Keratinocyte (primary cell): ENCODE measurements at regions not wholly inside any gene's neighbourhood (a gene's known extent, or its start where the extent isn't known, plus 50 kb on each side); places are given as distances from the start of the nearest gene placed in this dataset.

Experiments used
- DNase-seq: peaks from one replicate; pipeline ENCODE4 v3.0.0-alpha.2; 2011; ENCODE audit warnings: low read depth, missing footprints, low spot score
- FAIRE-seq: peaks from 2 replicates; lab custom pipeline; 2011; peaks lifted over from hg19 to GRCh38; lab: Jason Lieb, UNC
- H2AFZ ChIP-seq: 2 replicates; pipeline ENCODE4 v1.6.0; 2012; ENCODE audit warnings: low read length, control low read depth, inconsistent platforms; ENCODE audit not compliant: control insufficient read depth
- H3K27ac ChIP-seq: 2 replicates; pipeline ENCODE4 v1.5.1; 2011; ENCODE audit warnings: low read length; ENCODE audit not compliant: control insufficient read depth, insufficient read depth
- H3K27me3 ChIP-seq: 3 replicates; pipeline ENCODE4 v1.6.0; 2011; ENCODE audit warnings: low read length; ENCODE audit not compliant: control insufficient read depth, insufficient read depth; ENCODE audit errors: extremely low read depth
- H3K36me3 ChIP-seq, 2 experiments: 2 replicates in 1 of 2; 3 replicates in 1 of 2; pipeline ENCODE4 v1.5.1; 2011; ENCODE audit warnings: low read length in 2 of 2, mild to moderate bottlenecking in 1 of 2; ENCODE audit not compliant: control insufficient read depth in 2 of 2, insufficient read depth in 2 of 2; ENCODE audit errors: extremely low read depth in 1 of 2
- H3K4me1 ChIP-seq: 3 replicates; pipeline ENCODE4 v1.5.1; 2011; ENCODE audit warnings: low read length; ENCODE audit not compliant: control insufficient read depth, insufficient read depth; ENCODE audit errors: extremely low read depth
- H3K4me2 ChIP-seq: 3 replicates; pipeline ENCODE4 v1.6.0; 2011; ENCODE audit warnings: low read depth, low read length; ENCODE audit not compliant: control insufficient read depth, insufficient read depth; ENCODE audit errors: extremely low read depth
- H3K4me3 ChIP-seq, 3 experiments: fragments of 200-600 bp in 1 of 3; sonication (generic) in 1 of 3; 2 replicates in 2 of 3; 3 replicates in 1 of 3; pipeline ENCODE4 v1.5.1; 2011 to 2016; ENCODE audit warnings: low read length in 3 of 3, mild to moderate bottlenecking in 3 of 3, control low read depth in 2 of 3, inconsistent platforms in 1 of 3, low read depth in 1 of 3, mixed read lengths in 1 of 3, mixed run types in 1 of 3, moderate library complexity in 1 of 3; ENCODE audit not compliant: control insufficient read depth in 2 of 3, insufficient read depth in 2 of 3; ENCODE audit errors: extremely low read depth in 1 of 3
- H3K79me2 ChIP-seq: 2 replicates; pipeline ENCODE4 v1.6.0; 2012; ENCODE audit warnings: low read length; ENCODE audit not compliant: control insufficient read depth, insufficient read depth
- H3K9ac ChIP-seq: 3 replicates; pipeline ENCODE4 v1.6.0; 2011; ENCODE audit warnings: low read length; ENCODE audit not compliant: control insufficient read depth, insufficient read depth; ENCODE audit errors: extremely low read depth
- H3K9me1 ChIP-seq: 3 replicates; pipeline ENCODE4 v1.6.0; 2011; ENCODE audit warnings: low read length; ENCODE audit not compliant: control insufficient read depth, insufficient read depth; ENCODE audit errors: extremely low read depth
- H3K9me3 ChIP-seq: 2 replicates; pipeline ENCODE4 v1.5.1; 2012; ENCODE audit warnings: low read depth, low read length; ENCODE audit not compliant: control insufficient read depth
- H4K20me1 ChIP-seq: 3 replicates; pipeline ENCODE4 v1.6.0; 2011; ENCODE audit warnings: low read length; ENCODE audit not compliant: control insufficient read depth, insufficient read depth; ENCODE audit errors: extremely low read depth
- EZH2 ChIP-seq: IDR thresholded peaks from one replicate; pipeline ENCODE4 v1.6.1; 2012; ENCODE audit warnings: inconsistent platforms, mild to moderate bottlenecking, low read length, moderate library complexity
- dilution Hi-C: fragments of 300-500 bp; cut with MboI; formaldehyde crosslinking; loops from one replicate; pipeline ENCODE4 v1.7.0; 2020; ENCODE audit warnings: low sequenced_read_pairs; ENCODE audit not compliant: extremely low pct_ligation_motif_present
- TF ChIP-seq, protein P1 (sequence below), 3 experiments: IDR thresholded peaks in 1 of 3; conservative IDR thresholded peaks in 1 of 3; optimal IDR thresholded peaks in 1 of 3; 2 replicates in 2 of 3; 3 replicates in 1 of 3; pipeline versions ENCODE3 to v1.5.1; 2011; ENCODE audit warnings: low read length in 3 of 3, mild to moderate bottlenecking in 3 of 3, moderate library complexity in 2 of 3, control low read depth in 1 of 3, inconsistent platforms in 1 of 3; ENCODE audit not compliant: insufficient read depth in 2 of 3; ENCODE audit errors: extremely low read depth in 1 of 3

DNA sequence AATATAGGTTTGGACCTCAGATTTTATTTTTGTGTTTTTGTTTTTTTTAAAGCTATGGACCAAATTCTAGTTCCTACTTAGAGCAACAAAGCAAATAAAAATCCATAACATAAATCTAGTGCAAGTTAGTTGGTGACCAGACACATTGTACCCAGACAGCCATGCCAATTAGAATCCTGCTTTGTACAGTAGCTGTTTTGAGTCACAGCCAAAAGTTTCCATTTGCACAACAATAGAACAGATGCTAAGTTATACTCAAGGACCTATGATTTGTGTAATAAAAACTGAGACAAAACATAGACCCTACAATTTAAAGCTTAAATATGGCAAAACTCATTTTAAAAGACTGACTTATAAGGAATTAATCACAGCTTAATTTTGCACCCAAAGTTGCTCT lies 513.1 kb upstream of the CBLB start:
- no peaks in the 10 kb centered on the region for H3K9me3 ChIP-seq
- H3K4me3 ChIP-seq: no peak overlapping the region
- no peak for DNase-seq
- dilution Hi-C loops: no loop called here
- H3K9ac ChIP-seq: no peak overlapping the region
- H3K27me3 ChIP-seq: no peaks in the 10 kb centered on the region
- no peaks in the 10 kb centered on the region for H3K79me2 ChIP-seq
- TF ChIP-seq, protein P1, sequence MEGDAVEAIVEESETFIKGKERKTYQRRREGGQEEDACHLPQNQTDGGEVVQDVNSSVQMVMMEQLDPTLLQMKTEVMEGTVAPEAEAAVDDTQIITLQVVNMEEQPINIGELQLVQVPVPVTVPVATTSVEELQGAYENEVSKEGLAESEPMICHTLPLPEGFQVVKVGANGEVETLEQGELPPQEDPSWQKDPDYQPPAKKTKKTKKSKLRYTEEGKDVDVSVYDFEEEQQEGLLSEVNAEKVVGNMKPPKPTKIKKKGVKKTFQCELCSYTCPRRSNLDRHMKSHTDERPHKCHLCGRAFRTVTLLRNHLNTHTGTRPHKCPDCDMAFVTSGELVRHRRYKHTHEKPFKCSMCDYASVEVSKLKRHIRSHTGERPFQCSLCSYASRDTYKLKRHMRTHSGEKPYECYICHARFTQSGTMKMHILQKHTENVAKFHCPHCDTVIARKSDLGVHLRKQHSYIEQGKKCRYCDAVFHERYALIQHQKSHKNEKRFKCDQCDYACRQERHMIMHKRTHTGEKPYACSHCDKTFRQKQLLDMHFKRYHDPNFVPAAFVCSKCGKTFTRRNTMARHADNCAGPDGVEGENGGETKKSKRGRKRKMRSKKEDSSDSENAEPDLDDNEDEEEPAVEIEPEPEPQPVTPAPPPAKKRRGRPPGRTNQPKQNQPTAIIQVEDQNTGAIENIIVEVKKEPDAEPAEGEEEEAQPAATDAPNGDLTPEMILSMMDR (optimal IDR thresholded peaks at IDR 0.05 in 1 of 3, IDR thresholded peaks at IDR 0.05 in 1 of 3, conservative IDR thresholded peaks at IDR 0.05 in 1 of 3; ENCODE audit: extremely low read depth in 1 of 3, insufficient read depth in 2 of 3, low read length in 3 of 3): no peak
- no peak for TF ChIP-seq EZH2
- H3K4me2 ChIP-seq: no peak overlapping the region
- H3K27ac ChIP-seq: no peak overlapping the region
- H3K4me1 ChIP-seq: no peaks in the 10 kb centered on the region
- H2AFZ ChIP-seq: no peak overlapping the region
- no peaks in the 10 kb centered on the region for H3K36me3 ChIP-seq
- no peak for FAIRE-seq
- no peaks in the 10 kb centered on the region for H4K20me1 ChIP-seq
- no peaks in the 10 kb centered on the region for H3K9me1 ChIP-seq

DNA sequence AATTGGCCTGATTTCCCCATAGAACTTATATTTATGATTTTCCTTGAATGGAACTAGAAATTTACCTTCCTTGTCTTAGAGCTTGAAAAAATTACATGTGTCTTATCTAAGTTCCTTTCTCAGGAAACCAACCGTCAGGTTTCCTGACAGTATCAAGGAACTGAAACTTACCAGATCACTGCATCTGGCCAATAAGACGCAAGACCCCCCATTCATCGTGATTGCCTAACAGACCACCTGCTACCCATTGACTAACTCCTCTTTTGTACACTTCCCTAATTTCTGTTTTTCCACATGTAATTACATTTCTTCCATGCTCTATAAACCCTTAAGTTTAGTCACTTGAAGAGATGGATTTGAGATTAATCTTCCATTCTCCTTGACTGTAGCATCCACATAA lies 517.2 kb upstream of the CBLB start:
- dilution Hi-C loops: no loop called here

More for the DNA sequence above, 517.2 kb upstream of the CBLB start:
- no peak for FAIRE-seq
- Histone ChIP-seq H3K9ac (no peak overlapping the region), H3K79me2 (no peaks in the 10 kb centered on the region), H2AFZ (no peak overlapping the region), H3K4me2 (no peak overlapping the region), H3K9me3 (no peaks in the 10 kb centered on the region), H3K36me3 (no peaks in the 10 kb centered on the region), H3K27ac (no peak overlapping the region), H3K27me3 (no peaks in the 10 kb centered on the region), H3K4me3 (no peak overlapping the region), H3K9me1 (no peaks in the 10 kb centered on the region), H3K4me1 (no peaks in the 10 kb centered on the region), H4K20me1 (no peaks in the 10 kb centered on the region)
- TF ChIP-seq, protein P1 (optimal IDR thresholded peaks at IDR 0.05 in 1 of 3, IDR thresholded peaks at IDR 0.05 in 1 of 3, conservative IDR thresholded peaks at IDR 0.05 in 1 of 3; ENCODE audit: extremely low read depth in 1 of 3, insufficient read depth in 2 of 3, low read length in 3 of 3): no peak
- TF ChIP-seq EZH2: no peak
- DNase-seq: no peak
